ENCODE measurements at regions not wholly inside any gene's neighbourhood (a gene's known extent, or its start where the extent isn't known, plus 50 kb on each side); places are given as distances from the start of the nearest gene placed in this dataset.

DNA sequence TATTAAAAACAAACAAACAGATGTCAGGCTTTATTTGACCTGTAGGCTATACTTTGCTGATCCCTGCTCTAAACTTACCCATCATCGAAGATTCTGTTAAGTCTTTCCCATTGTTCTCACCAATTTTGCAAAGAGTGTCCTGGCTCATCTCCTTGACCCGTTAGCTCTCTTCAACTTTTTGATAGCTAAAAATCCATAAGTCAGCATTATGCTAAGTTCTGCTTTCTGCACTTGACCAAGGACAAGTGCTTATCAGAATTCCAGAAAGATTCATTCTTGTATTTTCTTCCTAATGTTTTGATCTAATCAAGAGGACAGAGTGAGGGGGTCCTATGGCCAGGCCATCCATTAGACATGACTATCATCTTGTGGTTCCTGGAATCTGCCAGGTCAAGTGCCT lies 503.5 kb downstream of the FUT8 start:
- DNase-seq: no peak
- H3K9me2 ChIP-seq (replicated peaks; ENCODE audit: insufficient read depth, low read length): no peaks in the 10 kb centered on the region
- no peaks in the 10 kb centered on the region for H3K27me3 ChIP-seq (replicated peaks; ENCODE audit: insufficient read depth, low read length)
- TF ChIP-seq, protein P1, sequence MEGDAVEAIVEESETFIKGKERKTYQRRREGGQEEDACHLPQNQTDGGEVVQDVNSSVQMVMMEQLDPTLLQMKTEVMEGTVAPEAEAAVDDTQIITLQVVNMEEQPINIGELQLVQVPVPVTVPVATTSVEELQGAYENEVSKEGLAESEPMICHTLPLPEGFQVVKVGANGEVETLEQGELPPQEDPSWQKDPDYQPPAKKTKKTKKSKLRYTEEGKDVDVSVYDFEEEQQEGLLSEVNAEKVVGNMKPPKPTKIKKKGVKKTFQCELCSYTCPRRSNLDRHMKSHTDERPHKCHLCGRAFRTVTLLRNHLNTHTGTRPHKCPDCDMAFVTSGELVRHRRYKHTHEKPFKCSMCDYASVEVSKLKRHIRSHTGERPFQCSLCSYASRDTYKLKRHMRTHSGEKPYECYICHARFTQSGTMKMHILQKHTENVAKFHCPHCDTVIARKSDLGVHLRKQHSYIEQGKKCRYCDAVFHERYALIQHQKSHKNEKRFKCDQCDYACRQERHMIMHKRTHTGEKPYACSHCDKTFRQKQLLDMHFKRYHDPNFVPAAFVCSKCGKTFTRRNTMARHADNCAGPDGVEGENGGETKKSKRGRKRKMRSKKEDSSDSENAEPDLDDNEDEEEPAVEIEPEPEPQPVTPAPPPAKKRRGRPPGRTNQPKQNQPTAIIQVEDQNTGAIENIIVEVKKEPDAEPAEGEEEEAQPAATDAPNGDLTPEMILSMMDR (IDR thresholded peaks at IDR 0.05; ENCODE audit: low read length): no peak
- no peak for TF ChIP-seq EZH2phosphoT487 (IDR thresholded peaks at IDR 0.05; ENCODE audit: low read length)
- H3K79me2 ChIP-seq (ENCODE audit: low read length): no peaks in the 10 kb centered on the region
- H3K9ac ChIP-seq (ENCODE audit: low read length): no peak overlapping the region
- no peaks in the 10 kb centered on the region for H4K20me1 ChIP-seq (ENCODE audit: insufficient read depth, low read length)
- no peak overlapping the region for H3K27ac ChIP-seq (ENCODE audit: low read length)
- H3K4me1 ChIP-seq (ENCODE audit: low read length): no peaks in the 10 kb centered on the region
- no peak overlapping the region for H3K4me3 ChIP-seq (ENCODE audit: low read length)
- no peak overlapping the region for H2AFZ ChIP-seq (ENCODE audit: low read length)
- H3K9me3 ChIP-seq (replicated peaks; ENCODE audit: insufficient read depth, low read length): no peaks in the 10 kb centered on the region
- no peaks in the 10 kb centered on the region for H3K36me3 ChIP-seq (replicated peaks; ENCODE audit: insufficient read depth, low read length)
- no peak overlapping the region for H3K4me2 ChIP-seq (ENCODE audit: low read depth, low read length)
- no peaks in the 10 kb centered on the region for H3F3A ChIP-seq (ENCODE audit: insufficient read depth, low read length)

DNA sequence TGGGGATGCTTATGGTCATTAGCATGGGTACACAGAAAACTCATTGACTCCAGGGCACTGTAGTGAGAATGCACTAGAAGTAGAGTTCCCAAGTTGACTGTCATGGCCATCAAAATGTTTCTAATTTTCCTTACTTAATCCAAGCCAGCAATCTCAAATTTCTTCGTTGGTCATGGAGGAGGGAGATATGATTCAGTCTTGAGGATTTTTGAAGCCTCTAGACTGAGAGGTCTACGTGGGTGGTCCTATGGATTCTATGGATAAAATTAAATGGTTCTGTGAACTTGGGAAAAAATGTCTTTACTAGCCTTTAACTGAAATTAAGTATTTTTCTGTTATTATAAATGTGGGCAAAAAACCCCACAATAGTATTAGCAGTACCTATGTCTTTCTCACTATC lies 508.5 kb downstream of the FUT8 start:
- Histone ChIP-seq H3K9me2 (replicated peaks; ENCODE audit: insufficient read depth, low read length) (no peaks in the 10 kb centered on the region), H2AFZ (ENCODE audit: low read length) (no peak overlapping the region), H4K20me1 (ENCODE audit: insufficient read depth, low read length) (no peaks in the 10 kb centered on the region), H3K4me3 (ENCODE audit: low read length) (no peak overlapping the region), H3K4me1 (ENCODE audit: low read length) (no peaks in the 10 kb centered on the region), H3K36me3 (replicated peaks; ENCODE audit: insufficient read depth, low read length) (no peaks in the 10 kb centered on the region), H3F3A (ENCODE audit: insufficient read depth, low read length) (no peaks in the 10 kb centered on the region), H3K4me2 (ENCODE audit: low read depth, low read length) (no peak overlapping the region), H3K79me2 (ENCODE audit: low read length) (no peaks in the 10 kb centered on the region), H3K27ac (ENCODE audit: low read length) (no peak overlapping the region), H3K9ac (ENCODE audit: low read length) (no peak overlapping the region), H3K27me3 (replicated peaks; ENCODE audit: insufficient read depth, low read length) (no peaks in the 10 kb centered on the region), H3K9me3 (replicated peaks; ENCODE audit: insufficient read depth, low read length) (no peaks in the 10 kb centered on the region)
- no peak for DNase-seq
- TF ChIP-seq EZH2 (optimal IDR thresholded peaks at IDR 0.05; ENCODE audit: low read depth, low read length): no peak
- TF ChIP-seq EZH2phosphoT487 (IDR thresholded peaks at IDR 0.05; ENCODE audit: low read length): no peak
- TF ChIP-seq, protein P1 (IDR thresholded peaks at IDR 0.05; ENCODE audit: low read length): no peak

DNA sequence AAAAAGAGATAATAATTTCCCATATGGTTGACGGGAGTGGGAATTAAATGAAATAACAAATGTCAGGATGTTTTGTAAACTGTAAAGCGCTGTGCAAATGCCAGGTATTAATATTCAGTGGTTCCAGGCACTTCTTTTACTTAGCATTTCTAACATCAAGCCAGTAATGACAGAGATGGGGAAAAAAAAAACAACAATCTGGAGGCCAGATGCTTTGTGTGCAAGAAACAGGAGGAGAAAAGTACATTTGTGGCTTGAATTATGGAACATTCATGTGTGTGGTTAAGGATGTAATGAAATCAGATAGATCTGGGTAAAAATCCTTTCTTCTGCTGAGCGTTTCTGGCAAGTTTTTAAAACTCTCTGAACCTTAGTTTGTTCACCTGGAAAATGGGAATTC lies 509.6 kb downstream of the FUT8 start:
- TF ChIP-seq EZH2 (optimal IDR thresholded peaks at IDR 0.05; ENCODE audit: low read depth, low read length) (no peak), EZH2phosphoT487 (IDR thresholded peaks at IDR 0.05; ENCODE audit: low read length) (no peak)
- TF ChIP-seq, protein P1 (IDR thresholded peaks at IDR 0.05; ENCODE audit: low read length): no peak
- no peaks in the 10 kb centered on the region for H3K4me1 ChIP-seq (ENCODE audit: low read length)
- no peaks in the 10 kb centered on the region for H3K79me2 ChIP-seq (ENCODE audit: low read length)
- no peaks in the 10 kb centered on the region for H3K36me3 ChIP-seq (replicated peaks; ENCODE audit: insufficient read depth, low read length)
- no peaks in the 10 kb centered on the region for H3K27me3 ChIP-seq (replicated peaks; ENCODE audit: insufficient read depth, low read length)
- H3K4me3 ChIP-seq (ENCODE audit: low read length): no peak overlapping the region
- no peaks in the 10 kb centered on the region for H3K9me3 ChIP-seq (replicated peaks; ENCODE audit: insufficient read depth, low read length)
- H3K9ac ChIP-seq (ENCODE audit: low read length): no peak overlapping the region
- no peaks in the 10 kb centered on the region for H4K20me1 ChIP-seq (ENCODE audit: insufficient read depth, low read length)
- H3K9me2 ChIP-seq (replicated peaks; ENCODE audit: insufficient read depth, low read length): no peaks in the 10 kb centered on the region
- H2AFZ ChIP-seq (ENCODE audit: low read length): no peak overlapping the region
- H3F3A ChIP-seq (ENCODE audit: insufficient read depth, low read length): no peaks in the 10 kb centered on the region
- H3K27ac ChIP-seq (ENCODE audit: low read length): no peak overlapping the region
- no peak for DNase-seq
- no peak overlapping the region for H3K4me2 ChIP-seq (ENCODE audit: low read depth, low read length)
